GM18951 (cell line): ENCODE measurements at regions not wholly inside any gene's neighbourhood (a gene's known extent, or its start where the extent isn't known, plus 50 kb on each side); places are given as distances from the start of the nearest gene placed in this dataset.

Source experiments
- POLR2A ChIP-seq: IDR thresholded peaks from 4 replicates; pipeline ENCODE4 v1.6.1; 2011; ENCODE audit warnings: mild to moderate bottlenecking; ENCODE audit not compliant: insufficient read length, insufficient read depth; ENCODE audit errors: extremely low read depth
- in situ Hi-C: fragments of 300-500 bp; cut with MboI; formaldehyde crosslinking; loops from one replicate; pipeline ENCODE4 v1.12.0; 2022; ENCODE audit warnings: low sequenced_read_pairs, mixed read lengths, inconsistent platforms; ENCODE audit not compliant: unreplicated experiment

DNA sequence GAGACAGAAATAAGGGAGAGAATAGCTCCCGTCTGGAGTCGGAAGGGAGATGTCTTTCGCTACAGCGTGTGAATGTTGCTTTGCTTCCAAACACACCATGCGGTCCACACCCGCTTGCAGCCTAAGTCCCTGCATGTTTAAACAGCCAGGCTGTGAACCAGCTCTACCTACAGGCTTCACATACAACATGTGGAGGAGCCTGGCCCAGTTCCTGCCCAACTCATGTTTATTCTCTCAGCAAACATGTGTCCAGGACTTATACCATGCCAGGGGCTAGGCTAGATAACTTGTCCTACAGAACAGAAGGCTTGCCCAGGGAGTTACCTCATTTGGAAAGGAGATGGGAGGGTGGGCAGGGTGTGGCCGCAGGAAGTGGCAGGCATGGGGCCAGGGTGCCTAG is 181.5 kb downstream of the FOXO1 start:
- in situ Hi-C loops = no loop called here
- TF ChIP-seq POLR2A = no peak

DNA sequence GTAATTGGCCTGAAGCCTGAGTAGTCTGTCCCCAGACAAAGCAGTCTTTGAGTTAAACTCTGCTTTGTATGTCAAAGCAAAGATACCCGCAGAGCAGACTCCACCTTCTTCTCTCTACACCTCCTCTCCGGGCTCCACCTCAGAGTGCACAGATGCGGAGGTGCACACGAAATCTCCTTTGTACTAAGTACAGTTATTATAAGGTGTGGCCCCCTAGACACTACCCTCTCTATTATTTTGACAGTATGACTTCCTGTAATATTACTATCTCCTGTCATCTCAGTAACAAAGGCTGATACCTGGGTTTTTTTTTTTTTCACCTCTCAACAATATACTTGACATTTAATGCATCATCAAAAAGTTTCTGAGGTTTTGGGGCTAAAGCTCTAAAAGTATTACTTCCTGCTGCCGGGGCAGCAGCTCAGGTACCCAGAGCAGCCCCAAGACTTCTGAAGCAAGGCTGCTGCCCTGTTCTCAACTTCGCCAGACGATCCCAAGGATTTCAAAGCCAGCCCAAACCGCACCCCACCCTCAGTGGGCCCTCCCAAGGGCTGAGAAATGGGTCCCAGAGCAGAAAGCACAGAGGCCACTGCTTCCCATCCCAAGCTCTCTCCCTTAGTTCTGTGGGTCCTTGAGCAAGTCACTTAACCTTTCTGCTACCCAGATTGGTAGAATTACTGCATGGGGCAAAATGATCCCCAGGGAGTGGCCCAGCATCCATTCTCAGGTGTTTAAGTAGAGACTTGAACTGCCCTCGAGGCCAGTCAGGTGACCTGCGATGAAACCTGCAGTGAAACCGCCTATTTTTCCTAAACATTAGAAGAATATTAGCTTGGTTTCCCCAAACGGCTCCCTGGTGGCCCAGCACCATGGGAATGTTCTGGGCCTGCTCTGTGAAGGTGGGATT is 180.6 kb downstream of the FOXO1 start:
- TF ChIP-seq POLR2A = no peak
- in situ Hi-C loops = no loop called here

DNA sequence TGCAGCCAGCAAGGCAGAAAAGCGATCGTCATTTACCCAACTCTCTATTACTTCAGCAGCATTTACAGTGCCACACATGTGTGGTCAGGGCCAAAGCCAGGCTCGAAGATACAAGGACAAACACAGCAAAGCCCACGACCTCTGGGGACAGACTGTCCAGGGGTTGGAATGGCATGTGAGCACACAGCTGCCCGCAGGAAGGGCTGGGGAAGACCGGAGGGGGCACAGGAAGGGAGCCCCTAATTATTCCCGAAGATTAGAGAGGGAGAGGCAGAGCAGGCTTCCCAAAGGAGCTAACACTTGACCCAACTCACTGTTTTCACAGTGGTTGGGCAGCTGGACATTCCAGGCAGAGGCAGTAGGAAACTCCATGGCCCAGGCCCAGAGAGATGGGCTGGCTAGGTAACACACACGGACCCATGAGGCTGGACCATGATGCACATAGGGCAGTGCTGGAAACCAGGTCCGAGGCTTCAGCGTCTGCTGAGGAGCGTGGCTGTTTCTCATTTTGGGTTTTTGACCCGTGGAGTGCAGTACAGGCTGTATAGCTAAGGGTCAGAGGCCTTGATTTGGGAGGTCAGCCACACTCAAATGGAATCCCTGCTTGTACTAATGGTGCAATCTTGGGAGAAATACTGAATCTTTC is 179.8 kb downstream of the FOXO1 start:
- in situ Hi-C loops = no loop called here
- TF ChIP-seq POLR2A = no peak

- in situ Hi-C loops = no loop called here
- TF ChIP-seq POLR2A = no peak
These were observed 177.5 kb downstream of the FOXO1 start for GRCh38 chr13:40488869-40489391.

DNA sequence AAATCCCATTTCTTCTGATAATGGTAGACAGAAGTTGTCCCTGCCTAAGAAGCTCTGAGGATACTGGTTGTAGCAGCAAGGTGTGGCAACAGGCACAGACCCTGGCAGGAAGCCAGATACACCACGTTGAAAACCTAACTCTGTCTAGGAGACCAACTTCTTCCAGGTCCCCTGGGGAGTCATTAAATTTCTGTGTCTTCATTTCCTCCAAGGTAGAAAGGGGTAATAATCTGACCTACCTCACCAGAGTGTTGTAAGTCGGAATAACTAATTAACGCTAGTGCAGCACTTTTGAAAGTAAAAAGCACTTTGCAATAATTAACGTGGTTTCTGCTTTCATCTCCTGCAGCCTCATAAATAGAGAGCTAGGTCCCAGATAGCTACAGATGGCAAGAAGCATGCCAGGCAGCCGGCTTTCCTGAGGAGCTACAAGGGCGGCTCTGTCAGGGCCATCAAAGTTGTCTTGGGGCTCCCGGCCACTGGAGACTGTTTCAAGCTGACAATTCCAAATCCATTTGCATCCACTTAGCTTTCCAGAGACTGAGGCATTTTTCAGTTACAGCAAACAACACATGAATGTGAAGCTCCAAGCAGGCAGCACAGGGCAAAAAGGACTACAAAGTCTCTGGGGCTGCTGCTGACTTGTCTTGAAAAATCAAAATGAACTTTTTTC is 176.2 kb downstream of the FOXO1 start:
- in situ Hi-C loops = no loop called here
- no peak for TF ChIP-seq POLR2A

- in situ Hi-C loops = no loop called here
These were observed 173.9 kb downstream of the FOXO1 start for GRCh38 chr13:40492511-40492910.

GRCh38 chr13:40494513-40494912 is 171.9 kb downstream of the FOXO1 start:
- in situ Hi-C loops = no loop called here
- TF ChIP-seq POLR2A = no peak

More at GRCh38 chr13:40492511-40492910, 173.9 kb downstream of the FOXO1 start:
- no peak for TF ChIP-seq POLR2A

DNA sequence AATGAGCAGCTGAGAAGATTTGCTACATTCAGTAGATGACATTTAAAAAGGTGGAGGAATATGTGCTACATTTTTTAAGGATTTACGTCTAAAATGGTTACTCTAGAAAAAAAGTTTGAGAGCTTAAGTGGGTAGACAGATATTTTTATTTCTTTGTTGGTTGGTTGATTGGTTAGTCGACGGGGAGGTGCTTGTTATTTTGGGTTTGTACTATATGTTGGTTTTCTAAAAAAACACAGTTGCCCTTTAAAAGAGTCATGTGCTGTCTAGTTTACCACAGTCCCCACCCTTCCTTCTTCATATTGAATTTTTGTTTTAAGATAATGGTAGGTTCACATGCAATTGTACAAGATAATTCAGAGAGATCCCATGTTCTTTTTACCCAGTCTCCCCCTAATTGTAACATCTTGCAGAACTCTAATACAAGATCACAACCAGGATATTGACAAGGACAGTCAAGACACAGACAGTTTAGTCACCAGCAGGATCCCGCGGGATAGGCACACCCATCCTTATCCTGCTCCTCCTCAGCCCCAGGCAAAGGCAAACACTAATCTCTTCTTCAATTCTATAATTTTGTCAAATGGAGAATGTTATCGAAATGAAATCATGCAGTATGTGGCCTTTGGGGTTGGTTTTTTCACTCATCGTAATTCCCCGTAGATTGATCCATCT is 171.4 kb downstream of the FOXO1 start:
- in situ Hi-C loops = no loop called here
- TF ChIP-seq POLR2A = no peak

DNA sequence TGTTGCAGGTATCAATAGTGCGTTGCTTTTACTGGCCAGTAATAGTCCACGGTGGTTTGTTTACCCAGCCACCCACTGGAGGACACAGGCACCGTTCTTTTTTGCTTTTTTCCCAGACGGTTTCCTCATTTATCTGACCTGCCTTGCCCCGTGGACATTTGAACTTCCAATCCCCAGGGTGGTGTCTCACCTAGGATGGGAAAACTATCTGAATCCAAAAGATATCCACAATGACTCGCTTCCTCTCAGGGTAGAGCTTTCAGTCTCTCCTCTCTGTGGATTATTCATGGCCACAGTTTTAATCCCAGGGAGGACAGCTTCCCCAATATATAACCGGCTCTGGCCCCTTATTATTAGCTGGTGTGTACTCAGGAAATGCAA is 170.8 kb downstream of the FOXO1 start:
- no peak for TF ChIP-seq POLR2A
- in situ Hi-C loops = no loop called here

DNA sequence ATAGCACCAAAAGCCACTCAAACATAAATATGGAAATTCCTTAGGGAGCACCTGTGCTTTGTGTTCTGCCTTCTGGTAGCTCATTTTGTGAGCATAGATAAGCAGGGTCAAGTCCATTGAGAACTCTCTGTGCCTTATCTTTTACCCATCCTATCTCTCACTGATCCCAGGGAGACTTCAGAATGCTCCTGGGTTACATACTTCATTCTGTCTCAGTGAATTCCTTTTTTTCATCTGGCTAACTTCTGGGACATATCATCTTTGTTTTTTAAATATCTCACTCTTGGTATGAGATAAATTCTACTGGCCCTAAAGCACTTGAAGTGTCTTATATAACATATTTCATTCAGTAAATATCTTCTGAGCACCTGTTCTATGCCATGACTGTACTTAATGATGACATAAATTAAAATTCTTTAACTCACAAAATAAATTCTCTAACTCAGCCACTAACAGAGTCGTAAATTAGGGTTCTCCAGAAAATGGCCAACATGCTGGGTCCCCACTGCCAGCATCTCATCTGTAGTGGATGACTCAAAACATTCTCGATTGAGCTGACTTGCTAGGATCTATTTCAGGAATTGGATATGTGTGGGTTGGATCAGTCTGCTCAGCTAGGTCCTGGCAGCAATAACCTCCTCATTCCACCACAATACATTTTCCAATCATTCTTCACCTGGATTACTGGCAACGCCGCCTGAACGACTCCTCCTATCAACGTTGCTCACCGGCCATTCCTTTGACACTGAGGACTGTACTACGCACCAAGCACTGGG is 170.2 kb downstream of the FOXO1 start:
- in situ Hi-C loops = no loop called here

DNA sequence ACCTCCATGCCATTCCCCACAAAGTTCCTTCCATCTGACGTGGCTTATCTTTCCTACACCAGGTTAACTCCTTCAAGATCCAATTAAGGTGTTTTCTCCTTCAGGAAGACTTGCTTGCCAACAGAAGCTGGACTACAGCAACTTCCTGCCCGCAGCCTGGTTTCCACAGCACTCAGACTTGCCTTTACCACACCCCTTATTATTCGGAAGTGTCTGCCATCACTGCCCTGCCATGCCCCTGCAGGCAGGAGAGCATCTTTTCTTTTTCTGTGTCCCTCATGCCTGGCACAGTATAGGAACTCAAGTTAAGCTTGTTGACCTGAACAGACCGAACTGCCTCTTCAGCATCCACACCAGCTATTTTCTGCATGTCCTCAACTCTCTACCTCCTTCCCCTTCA is 168.0 kb downstream of the FOXO1 start:
- in situ Hi-C loops = no loop called here
- no peak for TF ChIP-seq POLR2A

More for the DNA sequence above, 170.2 kb downstream of the FOXO1 start:
- no peak for TF ChIP-seq POLR2A

- no peak for TF ChIP-seq POLR2A
- in situ Hi-C loops = no loop called here
These were observed 164.2 kb downstream of the FOXO1 start for GRCh38 chr13:40502236-40502635.

GRCh38 chr13:40503011-40503410 is 163.4 kb downstream of the FOXO1 start:
- no peak for TF ChIP-seq POLR2A
- in situ Hi-C loops = no loop called here
